Body of pancreas (tissue), 4 donors: ENCODE measurements at regions not wholly inside any gene's neighbourhood (a gene's known extent, or its start where the extent isn't known, plus 50 kb on each side); places are given as distances from the start of the nearest gene placed in this dataset.

Experiments used
- POLR2A ChIP-seq, 3 donors: fragments of 450-650 bp; IDR thresholded peaks; one replicate each; pipeline ENCODE4 v1.6.1; 2016; ENCODE audit warnings: antibody characterized with exemption in 3 of 3, mild to moderate bottlenecking in 2 of 3
- TF ChIP-seq, protein P1 (sequence below), 7 experiments: fragments of 450-650 bp in 4 of 7; fragments of 200-600 bp in 3 of 7; sonication (generic) in 3 of 7; IDR thresholded peaks; one replicate each; pipeline ENCODE4 v1.5.1; 2016 to 2019; ENCODE audit warnings: antibody characterized with exemption in 7 of 7

DNA sequence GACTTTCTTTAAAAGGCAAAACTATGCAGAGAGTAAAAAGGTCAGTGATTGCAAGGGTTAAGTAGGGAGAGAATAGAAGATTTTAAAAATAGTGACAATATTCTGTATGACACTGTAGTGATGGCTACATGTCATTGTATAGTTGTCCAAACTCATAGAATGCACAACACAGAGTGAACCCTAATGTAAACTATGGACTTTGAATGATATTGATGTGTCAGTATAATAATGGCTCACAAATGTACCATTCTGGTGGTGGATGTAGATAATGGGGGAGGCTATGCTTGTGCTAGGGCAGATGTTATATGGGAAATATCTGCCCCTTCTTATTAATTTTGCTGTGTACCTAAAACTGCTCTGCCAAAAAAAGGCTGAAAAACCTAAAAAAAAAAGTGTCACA lies 468.9 kb downstream of the KIF4B start:
- no peak for TF ChIP-seq POLR2A (IDR thresholded peaks at IDR 0.05)
- TF ChIP-seq, protein P1, sequence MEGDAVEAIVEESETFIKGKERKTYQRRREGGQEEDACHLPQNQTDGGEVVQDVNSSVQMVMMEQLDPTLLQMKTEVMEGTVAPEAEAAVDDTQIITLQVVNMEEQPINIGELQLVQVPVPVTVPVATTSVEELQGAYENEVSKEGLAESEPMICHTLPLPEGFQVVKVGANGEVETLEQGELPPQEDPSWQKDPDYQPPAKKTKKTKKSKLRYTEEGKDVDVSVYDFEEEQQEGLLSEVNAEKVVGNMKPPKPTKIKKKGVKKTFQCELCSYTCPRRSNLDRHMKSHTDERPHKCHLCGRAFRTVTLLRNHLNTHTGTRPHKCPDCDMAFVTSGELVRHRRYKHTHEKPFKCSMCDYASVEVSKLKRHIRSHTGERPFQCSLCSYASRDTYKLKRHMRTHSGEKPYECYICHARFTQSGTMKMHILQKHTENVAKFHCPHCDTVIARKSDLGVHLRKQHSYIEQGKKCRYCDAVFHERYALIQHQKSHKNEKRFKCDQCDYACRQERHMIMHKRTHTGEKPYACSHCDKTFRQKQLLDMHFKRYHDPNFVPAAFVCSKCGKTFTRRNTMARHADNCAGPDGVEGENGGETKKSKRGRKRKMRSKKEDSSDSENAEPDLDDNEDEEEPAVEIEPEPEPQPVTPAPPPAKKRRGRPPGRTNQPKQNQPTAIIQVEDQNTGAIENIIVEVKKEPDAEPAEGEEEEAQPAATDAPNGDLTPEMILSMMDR (IDR thresholded peaks at IDR 0.05): no peak
